C1 segment of cervical spinal cord (tissue), 14 donors: ENCODE measurements at regions not wholly inside any gene's neighbourhood (a gene's known extent, or its start where the extent isn't known, plus 50 kb on each side); places are given as distances from the start of the nearest gene placed in this dataset.
"Not testable (repeated sequence)": the region's sequence is repeated elsewhere in the genome, so short reads cannot be mapped to it uniquely, and the experiment has no call there.

Experiments
- DNase-seq, 14 donors: peaks; one replicate each; lab custom pipeline; 2025; lab: John Stamatoyannopoulos, UW

- DNase-seq: no peak
Measured at GRCh38 chr3:177835917-177836316, 638.6 kb upstream of the TBL1XR1 start.

GRCh38 chr3:177836671-177837070 is 639.4 kb upstream of the TBL1XR1 start:
- DNase-seq: no peak

- DNase-seq: no peak
Measured at GRCh38 chr3:177837951-177838655, 640.8 kb upstream of the TBL1XR1 start.

- no peak for DNase-seq
Measured at GRCh38 chr3:177838766-177839350, 641.6 kb upstream of the TBL1XR1 start.

GRCh38 chr3:177842302-177842701 is 645.0 kb upstream of the TBL1XR1 start:
- DNase-seq: no peak

GRCh38 chr3:177842743-177843734 is 645.8 kb upstream of the TBL1XR1 start:
- DNase-seq: no peak

- DNase-seq: no peak
Measured at GRCh38 chr3:177852001-177852807, 654.9 kb upstream of the TBL1XR1 start.

GRCh38 chr3:177855021-177855420 is 657.7 kb upstream of the TBL1XR1 start:
- no peak for DNase-seq

GRCh38 chr3:177860184-177860583 is 662.9 kb upstream of the TBL1XR1 start:
- DNase-seq: no peak

- DNase-seq: no peak
Measured at GRCh38 chr3:177862962-177863491, 665.7 kb upstream of the TBL1XR1 start.

- not testable (repeated sequence) for DNase-seq
Measured at GRCh38 chr3:177871267-177871666, 665.0 kb upstream of the KCNMB2 start.

GRCh38 chr3:177878192-177878591 is 658.0 kb upstream of the KCNMB2 start:
- DNase-seq: no peak

- DNase-seq: no peak
Measured at GRCh38 chr3:177878957-177879356, 657.3 kb upstream of the KCNMB2 start.

GRCh38 chr3:177881351-177881750 is 654.9 kb upstream of the KCNMB2 start:
- DNase-seq: no peak

- DNase-seq: no peak
Measured at GRCh38 chr3:177882124-177882648, 654.0 kb upstream of the KCNMB2 start.

GRCh38 chr3:177883091-177883490 is 653.1 kb upstream of the KCNMB2 start:
- no peak for DNase-seq

GRCh38 chr3:177883957-177884356 is 652.3 kb upstream of the KCNMB2 start:
- DNase-seq: no peak

- no peak for DNase-seq
Measured at GRCh38 chr3:177885063-177885462, 651.2 kb upstream of the KCNMB2 start.

- no peak for DNase-seq
Measured at GRCh38 chr3:177886501-177886900, 649.7 kb upstream of the KCNMB2 start.

GRCh38 chr3:177887475-177887874 is 648.8 kb upstream of the KCNMB2 start:
- DNase-seq: no peak

- DNase-seq: no peak
Measured at GRCh38 chr3:177889161-177889560, 647.1 kb upstream of the KCNMB2 start.
